DMS53 treated with DMSO at 0.1 percent for 48 hours (cell line): ENCODE measurements at regions not wholly inside any gene's neighbourhood (a gene's known extent, or its start where the extent isn't known, plus 50 kb on each side); places are given as distances from the start of the nearest gene placed in this dataset.

Experiments
- DNase-seq: peaks from one replicate; lab custom pipeline; 2025; ENCODE audit not compliant: unreplicated experiment; lab: John Stamatoyannopoulos, UW

DNA sequence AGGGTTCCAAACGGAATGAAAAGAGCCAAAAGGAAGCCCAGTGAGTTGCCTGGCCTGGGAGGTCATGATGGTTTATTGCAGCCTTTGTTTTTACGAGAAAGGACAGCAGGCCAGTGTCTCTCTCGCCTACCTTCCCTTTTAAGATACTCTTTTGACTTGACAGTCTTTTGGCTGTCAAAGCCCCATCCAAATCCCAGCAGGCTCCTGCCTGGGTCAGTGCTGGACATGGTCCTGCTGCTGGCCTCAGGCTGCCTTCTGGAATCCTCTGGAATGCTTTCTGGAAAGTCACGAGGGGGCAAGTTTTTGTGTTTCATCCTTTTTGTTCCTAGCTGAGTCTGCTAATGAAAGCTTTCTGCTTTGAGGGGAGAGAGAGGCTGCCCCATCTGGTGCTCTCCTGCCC is 444.8 kb downstream of the OLFM4 start:
- DNase-seq = no peak

- no peak for DNase-seq
These were observed 446.3 kb downstream of the OLFM4 start for GRCh38 chr13:53474878-53475277.

DNA sequence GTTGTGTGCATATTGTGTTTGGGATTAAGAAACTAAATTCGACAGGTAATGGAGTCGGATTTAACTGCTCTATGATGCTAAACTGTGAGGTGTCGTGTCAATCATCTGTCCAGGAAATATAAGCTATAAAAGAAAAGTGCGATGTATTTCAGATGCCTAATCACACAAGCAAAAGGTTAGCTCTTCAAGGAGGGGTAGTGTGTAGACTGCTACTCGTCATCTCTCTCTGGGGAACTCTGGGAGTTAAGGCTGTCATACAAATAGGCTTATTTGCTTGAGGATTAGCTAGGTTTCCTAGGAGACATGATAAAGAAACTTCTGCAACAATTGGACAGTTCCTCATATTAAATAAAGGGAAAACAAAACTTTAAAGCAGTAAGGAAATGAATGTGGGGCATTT is 462.1 kb downstream of the OLFM4 start:
- DNase-seq = peak; percentile 17

GRCh38 chr13:53494406-53494805 is 465.8 kb downstream of the OLFM4 start:
- no peak for DNase-seq

DNA sequence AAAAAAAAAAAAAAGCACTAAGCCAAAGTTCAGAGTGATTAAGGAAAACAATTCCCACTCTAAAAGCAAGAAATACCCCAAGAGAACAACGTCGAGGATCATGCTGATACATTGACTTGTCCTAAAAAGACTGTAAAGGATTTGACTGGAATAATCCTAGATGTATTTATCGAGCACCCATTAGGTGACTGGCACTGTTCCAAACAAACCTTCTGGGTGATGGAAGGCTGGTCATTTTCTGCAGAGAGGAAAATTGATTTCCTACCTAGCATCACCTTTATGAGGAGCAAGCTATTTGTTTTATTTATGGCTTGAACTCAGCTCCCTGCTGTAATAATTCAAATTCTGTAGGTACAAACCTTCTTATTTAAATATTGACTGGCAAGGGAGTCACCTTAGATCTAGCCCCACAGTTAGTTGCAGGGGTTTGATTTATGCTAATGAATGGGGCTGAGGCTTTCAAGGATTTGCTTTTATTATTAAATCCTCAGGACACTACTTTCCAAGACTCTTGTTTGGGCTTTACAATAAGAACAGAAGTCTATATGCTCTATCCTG is 471.0 kb downstream of the OLFM4 start:
- DNase-seq = no peak

DNA sequence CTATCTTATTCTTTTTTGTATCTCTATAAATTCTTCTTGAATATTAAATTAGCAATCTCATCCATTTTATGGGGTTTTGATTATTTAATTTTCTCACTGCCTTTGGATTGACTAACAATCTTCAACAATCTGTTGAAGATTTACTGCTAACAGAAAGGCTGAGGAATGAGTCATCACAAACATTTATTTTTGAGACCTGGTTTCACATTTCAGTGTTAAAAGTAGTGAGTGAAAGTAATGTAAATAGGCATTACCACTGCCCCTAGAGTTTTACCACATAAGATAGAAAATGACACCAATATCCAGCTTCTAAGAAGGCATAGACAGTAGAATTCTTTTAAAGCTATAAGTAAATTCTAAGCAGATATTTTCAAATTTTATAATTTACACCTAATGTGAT is 472.8 kb downstream of the OLFM4 start:
- peak; percentile 53 for DNase-seq

GRCh38 chr13:53507741-53508140 is 479.1 kb downstream of the OLFM4 start:
- DNase-seq = no peak

GRCh38 chr13:53512635-53513034 is 484.0 kb downstream of the OLFM4 start:
- DNase-seq = no peak

DNA sequence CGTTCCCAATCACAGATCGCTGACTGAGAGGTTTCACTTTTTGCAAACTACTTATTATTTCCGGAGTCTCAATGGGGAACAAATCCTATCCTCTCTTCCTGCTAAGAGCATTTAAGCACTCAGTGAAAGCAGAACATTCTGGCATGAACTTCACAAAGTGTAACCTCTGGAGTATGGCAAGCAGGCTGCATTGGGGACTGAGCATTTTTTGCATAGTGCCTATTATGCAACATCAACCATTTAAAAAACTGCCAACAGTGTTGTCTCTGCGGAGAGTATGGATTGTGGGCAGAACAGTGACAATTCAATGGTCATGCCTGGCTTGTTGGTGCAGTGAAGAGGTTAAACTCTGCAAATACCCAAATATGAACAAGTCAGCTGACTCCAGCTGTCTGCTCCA is 484.6 kb downstream of the OLFM4 start:
- DNase-seq = no peak

- DNase-seq = no peak
These were observed 491.5 kb downstream of the OLFM4 start for GRCh38 chr13:53520132-53520531.

- no peak for DNase-seq
These were observed 493.4 kb downstream of the OLFM4 start for GRCh38 chr13:53522034-53522433.

- DNase-seq = no peak
These were observed 509.0 kb downstream of the OLFM4 start for GRCh38 chr13:53537586-53537985.

GRCh38 chr13:53545340-53545941 is 516.8 kb downstream of the OLFM4 start:
- DNase-seq = no peak

GRCh38 chr13:53560556-53560955 is 531.9 kb downstream of the OLFM4 start:
- no peak for DNase-seq

DNA sequence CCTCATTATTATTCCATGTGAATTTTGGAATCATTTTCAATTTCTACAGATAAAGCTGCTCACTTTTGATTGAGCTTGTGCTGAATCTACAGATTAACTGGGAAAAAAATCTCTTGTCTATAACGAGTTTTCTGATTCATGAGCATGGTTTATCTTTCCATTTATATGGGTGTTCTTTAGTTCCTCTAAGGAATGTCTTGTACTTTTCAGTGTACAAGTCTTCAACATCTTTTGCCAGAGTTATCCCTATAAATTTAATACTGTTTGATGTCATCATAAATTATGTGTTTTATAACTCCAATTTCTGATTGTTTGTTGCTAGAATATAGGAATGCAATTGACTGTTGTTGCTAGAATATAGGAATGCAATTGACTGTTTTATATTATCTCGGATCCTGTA is 533.8 kb downstream of the OLFM4 start:
- DNase-seq = no peak

GRCh38 chr13:53568491-53568890 is 539.9 kb downstream of the OLFM4 start:
- DNase-seq = no peak

DNA sequence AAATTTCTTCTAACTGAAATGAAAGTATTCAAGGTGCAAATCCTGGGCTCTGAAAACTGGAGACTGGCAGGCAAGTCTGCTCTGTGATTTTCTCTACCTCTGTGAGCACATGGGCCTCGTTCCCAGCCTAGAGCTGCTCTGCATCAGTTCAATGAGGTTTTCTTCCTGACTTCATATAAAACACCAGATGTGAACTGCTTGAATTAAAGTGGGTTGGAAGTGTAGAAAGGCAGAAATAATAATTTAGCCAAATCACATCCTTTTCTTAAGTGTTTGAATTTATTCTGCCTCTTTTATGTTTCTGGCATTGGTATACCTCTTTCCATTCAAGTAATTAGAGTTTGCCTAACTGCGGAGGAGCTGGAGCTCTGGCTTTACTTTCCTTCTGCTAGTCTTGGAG is 540.8 kb downstream of the OLFM4 start:
- no peak for DNase-seq

- no peak for DNase-seq
These were observed 572.5 kb downstream of the OLFM4 start for GRCh38 chr13:53601113-53601512.

DNA sequence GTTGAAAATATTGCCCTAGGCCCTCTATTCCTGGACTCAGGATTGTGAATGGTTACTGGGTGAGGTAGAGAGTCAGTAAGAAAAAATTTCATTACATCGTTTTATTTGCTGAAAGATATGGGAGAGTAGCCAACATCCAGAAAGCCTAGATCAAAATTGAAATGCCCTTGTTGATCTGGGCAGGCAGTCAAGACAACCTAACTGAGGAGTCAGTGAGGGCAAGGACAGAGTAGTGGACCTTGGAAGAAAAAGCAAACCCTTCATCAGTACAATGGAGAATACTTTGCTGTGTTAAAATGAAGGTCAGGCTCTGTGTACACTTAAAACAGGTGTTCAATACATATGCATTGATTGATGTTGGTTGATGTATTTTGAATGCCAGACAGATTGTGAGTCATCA is 576.7 kb downstream of the OLFM4 start:
- DNase-seq = no peak

- no peak for DNase-seq
These were observed 583.6 kb downstream of the OLFM4 start for GRCh38 chr13:53612200-53612599.

- DNase-seq = no peak
These were observed 593.8 kb downstream of the OLFM4 start for GRCh38 chr13:53622456-53622855.

- DNase-seq = no peak
These were observed 594.5 kb downstream of the OLFM4 start for GRCh38 chr13:53623146-53623545.

- no peak for DNase-seq
These were observed 602.9 kb downstream of the OLFM4 start for GRCh38 chr13:53631511-53631910.
